ENCODE measurements at regions not wholly inside any gene's neighbourhood (a gene's known extent, or its start where the extent isn't known, plus 50 kb on each side); places are given as distances from the start of the nearest gene placed in this dataset.
A peak's percentile ranks its signal among the peaks of the same experiment; 100 is the strongest.

GRCh38 chr1:108017698-108018097, 52.7 kb upstream of the VAV3 start:
- TF ChIP-seq CTCF (IDR thresholded peaks at IDR 0.05; ENCODE audit: insufficient read depth, low read depth, low read length) = no peak
- DNase-seq (ENCODE audit: low read depth) = no peak

DNA sequence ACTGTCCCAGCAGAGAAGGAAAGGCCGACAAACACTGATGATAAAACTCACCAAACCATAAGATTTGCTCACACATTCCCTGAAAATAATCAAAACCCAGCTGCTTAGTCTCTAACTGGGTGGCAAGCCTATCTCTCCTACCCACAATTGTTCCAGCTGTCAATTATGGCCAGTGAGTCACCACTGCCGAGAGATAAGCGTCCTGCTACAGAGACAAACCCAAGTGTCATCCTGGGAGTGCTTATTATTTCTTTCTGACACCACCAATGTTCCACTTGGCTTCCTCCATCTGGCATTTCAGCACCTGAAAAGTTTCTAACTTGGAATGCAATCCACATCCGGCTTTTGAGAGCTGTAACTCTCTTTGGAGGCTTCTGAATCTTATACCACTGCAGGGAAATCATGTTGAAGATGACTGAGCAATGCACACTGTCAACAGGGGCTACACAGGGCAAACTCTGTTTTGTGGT, 51.5 kb upstream of the VAV3 start:
- TF ChIP-seq CTCF (IDR thresholded peaks at IDR 0.05; ENCODE audit: insufficient read depth, low read depth, low read length) = no peak
- no peak overlapping the region for H3K4me3 ChIP-seq (ENCODE audit: low read depth, low read length)
- DNase-seq (ENCODE audit: low read depth) = peak; percentile 61

More at GRCh38 chr1:108017698-108018097, 52.7 kb upstream of the VAV3 start:
- no peak overlapping the region for H3K4me3 ChIP-seq (ENCODE audit: low read depth, low read length)
